ENCODE measurements at regions not wholly inside any gene's neighbourhood (a gene's known extent, or its start where the extent isn't known, plus 50 kb on each side); places are given as distances from the start of the nearest gene placed in this dataset.

- H3K4me3 ChIP-seq (ENCODE audit: low read depth, poor library complexity, severe bottlenecking), result no peak overlapping the region
- TF ChIP-seq POLR2A (IDR thresholded peaks at IDR 0.05), result no peak
- TF ChIP-seq CTCF (IDR thresholded peaks at IDR 0.05), result no peak
- DNase-seq (ENCODE audit: low spot score in 2 of 2), result no peak
- intact Hi-C loops (cut with DNase I; ENCODE audit: low total_unique reads), result no loop called here
- WGBS, 2 donors, result 90 to 97% methylated on average over 4 of the region's 4 CpGs
Observed at GRCh38 chr15:81068516-81068915, 65.6 kb upstream of the CFAP161 start.

- WGBS, 2 donors, result 78 to 87% methylated on average over 5 of the region's 5 CpGs
- TF ChIP-seq POLR2A (IDR thresholded peaks at IDR 0.05) (no peak), CTCF (IDR thresholded peaks at IDR 0.05) (no peak)
- no peak for DNase-seq (ENCODE audit: low spot score in 2 of 2)
- no peak overlapping the region for H3K4me3 ChIP-seq (ENCODE audit: low read depth, poor library complexity, severe bottlenecking)
- intact Hi-C loops (cut with DNase I; ENCODE audit: low total_unique reads), result no loop called here
Observed at GRCh38 chr15:81069356-81069755, 64.7 kb upstream of the CFAP161 start.

- no peak for DNase-seq (ENCODE audit: low spot score in 2 of 2)
- intact Hi-C loops (cut with DNase I; ENCODE audit: low total_unique reads), result no loop called here
- TF ChIP-seq CTCF (IDR thresholded peaks at IDR 0.05), result no peak
- no peak for TF ChIP-seq POLR2A (IDR thresholded peaks at IDR 0.05)
- 82 to 85% methylated on average over 11 of the region's 11 CpGs for WGBS, 2 donors
- no peak overlapping the region for H3K4me3 ChIP-seq (ENCODE audit: low read depth, poor library complexity, severe bottlenecking)
Observed at GRCh38 chr15:81069909-81070308, 64.2 kb upstream of the CFAP161 start.

GRCh38 chr15:81071120-81071519 lies 63.0 kb upstream of the CFAP161 start:
- intact Hi-C loops (cut with DNase I; ENCODE audit: low total_unique reads), result no loop called here
- no peak overlapping the region for H3K4me3 ChIP-seq (ENCODE audit: low read depth, poor library complexity, severe bottlenecking)
- no peak for TF ChIP-seq POLR2A (IDR thresholded peaks at IDR 0.05)
- no peak for TF ChIP-seq CTCF (IDR thresholded peaks at IDR 0.05)
- 41 to 52% methylated on average over 1 of the region's 1 CpG for WGBS, 2 donors
- DNase-seq (ENCODE audit: low spot score in 2 of 2), result no peak

GRCh38 chr15:81071705-81072104 lies 62.4 kb upstream of the CFAP161 start:
- no peak overlapping the region for H3K4me3 ChIP-seq (ENCODE audit: low read depth, poor library complexity, severe bottlenecking)
- TF ChIP-seq POLR2A (IDR thresholded peaks at IDR 0.05), result no peak
- TF ChIP-seq CTCF (IDR thresholded peaks at IDR 0.05), result no peak
- no peak for DNase-seq (ENCODE audit: low spot score in 2 of 2)
- intact Hi-C loops (cut with DNase I; ENCODE audit: low total_unique reads), result no loop called here
- 95 to 97% methylated on average over 2 of the region's 2 CpGs for WGBS, 2 donors

GRCh38 chr15:81072551-81072950 lies 61.5 kb upstream of the CFAP161 start:
- WGBS, 2 donors, result 91 to 92% methylated on average over 5 of the region's 5 CpGs
- no peak for TF ChIP-seq CTCF (IDR thresholded peaks at IDR 0.05)
- TF ChIP-seq POLR2A (IDR thresholded peaks at IDR 0.05), result no peak
- intact Hi-C loops (cut with DNase I; ENCODE audit: low total_unique reads), result no loop called here
- no peak for DNase-seq (ENCODE audit: low spot score in 2 of 2)
- H3K4me3 ChIP-seq (ENCODE audit: low read depth, poor library complexity, severe bottlenecking), result no peak overlapping the region

Measured in lower leg skin (tissue), 4 donors.